HepG2 (cell line): ENCODE measurements at regions not wholly inside any gene's neighbourhood (a gene's known extent, or its start where the extent isn't known, plus 50 kb on each side); places are given as distances from the start of the nearest gene placed in this dataset.

Experiments used
- ATAC-seq: fragments of 200-7000 bp; cut with Tn5 transposase; 3 replicates; pipeline ENCODE4 v1.9.1; 2020; ENCODE audit warnings: mild to moderate bottlenecking, moderate library complexity
- BruUV-seq: library from RNA; stranded (reverse); fragments of 400-500 nt; replicated peaks from 2 replicates; lab custom pipeline; 2021; lab: Mats Ljungman, UMichigan
- CTCF ChIA-PET: fragments of 300-600 bp; formaldehyde crosslinking; extraction: SDS; loops from one replicate; lab custom pipeline; 2021; ENCODE audit warnings: low total read pairs, inconsistent platforms, low intra/inter-chr PET ratio; lab: Yijun Ruan, JAX
- POLR2A ChIA-PET: fragments of 350-600 bp; sonication (Branson Sonifier 250); formaldehyde crosslinking; loops from one replicate; lab custom pipeline; 2020; ENCODE audit warnings: antibody characterized with exemption, inconsistent platforms; lab: Yijun Ruan, JAX
- DNase-seq: peaks from one replicate; pipeline ENCODE4 v3.0.0-alpha.2; 2015; ENCODE audit warnings: low spot score
- FAIRE-seq: peaks from 3 replicates; lab custom pipeline; 2011; peaks lifted over from hg19 to GRCh38; lab: Jason Lieb, UNC
- H2AFZ ChIP-seq: one replicate; pipeline ENCODE4 v1.6.1; 2011; ENCODE audit warnings: low read length, inconsistent platforms
- H3K27ac ChIP-seq: fragments of 300-600 bp; 3 replicates; pipeline ENCODE4 v1.8.0; 2011; ENCODE audit warnings: mixed run types, mild to moderate bottlenecking, mixed read lengths, low read length, inconsistent platforms; ENCODE audit not compliant: insufficient read depth; ENCODE audit errors: extremely low read length
- H3K27me3 ChIP-seq, 2 experiments: fragments of 200-600 bp in 1 of 2; 2 replicates in 1 of 2; 3 replicates in 1 of 2; pipeline versions ENCODE4 v1.6.0 to v1.8.0; 2011; ENCODE audit warnings: low read length in 2 of 2, mild to moderate bottlenecking in 2 of 2, moderate library complexity in 2 of 2, inconsistent platforms in 1 of 2; ENCODE audit not compliant: insufficient read depth in 2 of 2, control insufficient read depth in 1 of 2
- H3K36me3 ChIP-seq, 2 experiments: fragments of 200-600 bp in 1 of 2; replicated peaks in 1 of 2; 2 replicates in 1 of 2; 3 replicates in 1 of 2; pipeline versions ENCODE4 v1.5.1 to v1.8.0; 2011; ENCODE audit warnings: low read length in 2 of 2, inconsistent platforms in 1 of 2; ENCODE audit not compliant: insufficient read depth in 2 of 2, control insufficient read depth in 1 of 2
- H3K4me1 ChIP-seq: 2 replicates; pipeline ENCODE4 v1.5.1; 2012; ENCODE audit warnings: low read length, inconsistent platforms; ENCODE audit not compliant: insufficient read depth
- H3K4me2 ChIP-seq: 2 replicates; pipeline ENCODE4 v1.6.0; 2011; ENCODE audit warnings: low read depth, low read length, inconsistent platforms
- H3K4me3 ChIP-seq, 3 experiments: fragments of 200-600 bp in 1 of 3; sonication (generic), shearing (Covaris generic) in 1 of 3; replicated peaks in 1 of 3; 2 replicates each; pipeline ENCODE4 v1.5.1; 2011 to 2016; ENCODE audit warnings: low read length in 3 of 3, inconsistent platforms in 2 of 3, low read depth in 2 of 3, mild to moderate bottlenecking in 2 of 3, control low read depth in 1 of 3, mixed read lengths in 1 of 3; ENCODE audit not compliant: insufficient read depth in 1 of 3
- H3K79me2 ChIP-seq: one replicate; pipeline ENCODE4 v1.6.1; 2011; ENCODE audit warnings: low read length, inconsistent platforms; ENCODE audit not compliant: insufficient read depth
- H3K9ac ChIP-seq: 2 replicates; pipeline ENCODE4 v1.6.0; 2011; ENCODE audit warnings: mild to moderate bottlenecking, low read depth, low read length, inconsistent platforms; ENCODE audit not compliant: insufficient read depth
- H3K9me3 ChIP-seq: 2 replicates; pipeline ENCODE4 v1.5.1; 2012; ENCODE audit warnings: mild to moderate bottlenecking, low read length
- H4K20me1 ChIP-seq: 2 replicates; pipeline ENCODE4 v1.6.0; 2011; ENCODE audit warnings: inconsistent platforms, mild to moderate bottlenecking, low read length, moderate library complexity; ENCODE audit not compliant: insufficient read depth
- EHMT2 ChIP-seq: fragments of 200-600 bp; sonication (generic); IDR thresholded peaks from 2 replicates; pipeline ENCODE4 v1.7.0; 2017; ENCODE audit warnings: antibody characterized with exemption, low read depth, low read length, borderline replicate concordance
- HDAC2 ChIP-seq: sonication (generic); formaldehyde crosslinking; IDR thresholded peaks from 2 replicates; pipeline ENCODE4 v1.4.0; 2020; ENCODE audit warnings: missing genetic modification reagents
- RFX1 ChIP-seq: fragments of 450-650 bp; IDR thresholded peaks from 2 replicates; pipeline ENCODE4 v1.6.1; 2017
- SALL1 ChIP-seq: sonication (generic); formaldehyde crosslinking; IDR thresholded peaks from 2 replicates; pipeline ENCODE4 v1.8.0; 2022; ENCODE audit warnings: mild to moderate bottlenecking, missing genetic modification reagents
- SMYD3 ChIP-seq: sonication (generic); formaldehyde crosslinking; IDR thresholded peaks from 2 replicates; pipeline ENCODE4 v1.8.1; 2023; ENCODE audit warnings: mild to moderate bottlenecking, missing genetic modification reagents
- ZFP36L1 ChIP-seq: sonication (generic); formaldehyde crosslinking; IDR thresholded peaks from 2 replicates; pipeline ENCODE4 v1.8.0; 2022; ENCODE audit warnings: mild to moderate bottlenecking, missing genetic modification reagents, moderate library complexity
- ZFP41 ChIP-seq: sonication (generic); formaldehyde crosslinking; IDR thresholded peaks from 2 replicates; pipeline ENCODE4 v1.4.0; 2020; ENCODE audit warnings: mild to moderate bottlenecking, missing genetic modification reagents, borderline replicate concordance
- ZNF501 ChIP-seq: sonication (generic); formaldehyde crosslinking; IDR thresholded peaks from 2 replicates; pipeline ENCODE4 v1.5.1; 2020; ENCODE audit warnings: mild to moderate bottlenecking, moderate library complexity, missing genetic modification reagents
- ZNF570 ChIP-seq: sonication (generic); formaldehyde crosslinking; IDR thresholded peaks from 2 replicates; pipeline ENCODE4 v1.4.0; 2020; ENCODE audit warnings: mild to moderate bottlenecking, missing genetic modification reagents, borderline replicate concordance
- ZNF703 ChIP-seq: sonication (generic); formaldehyde crosslinking; IDR thresholded peaks from 2 replicates; pipeline ENCODE4 v1.5.1; 2020; ENCODE audit warnings: missing genetic modification reagents, mild to moderate bottlenecking, moderate library complexity, borderline replicate concordance
- ZNF761 ChIP-seq: sonication (generic); formaldehyde crosslinking; conservative IDR thresholded peaks from 2 replicates; pipeline ENCODE4 v1.4.0; 2020; ENCODE audit warnings: mild to moderate bottlenecking, missing genetic modification reagents
- WGBS: methylation state at CpG from one replicate; pipeline ENCODE4 v1.1.6; 2017; ENCODE audit warnings: low lambda C conversion rate; 5-methylcytosine and 5-hydroxymethylcytosine counted together
- in situ Hi-C: cut with HindIII; loops from 2 replicates; pipeline ENCODE4 v1.10.0; 2017; ENCODE audit warnings: low pct_unique_long_range_greater_than_20kb; ENCODE audit not compliant: extremely low pct_ligation_motif_present
- intact Hi-C: fragments of 100-400 bp; cut with micrococcal nuclease; formaldehyde crosslinking; loops from one replicate; pipeline ENCODE4 v1.10.0; 2022; ENCODE audit not compliant: unreplicated experiment
- TF ChIP-seq, protein P1 (sequence below): sonication (generic); formaldehyde crosslinking; IDR thresholded peaks from 2 replicates; pipeline ENCODE4 v1.5.1; 2020; ENCODE audit warnings: mild to moderate bottlenecking, missing genetic modification reagents, moderate library complexity
- TF ChIP-seq, protein P2 (sequence below): sonication (generic); formaldehyde crosslinking; IDR thresholded peaks from 2 replicates; pipeline ENCODE4 v1.4.0; 2020; ENCODE audit warnings: mild to moderate bottlenecking, missing genetic modification reagents
- TF ChIP-seq, protein P3 (sequence below): sonication (generic); formaldehyde crosslinking; IDR thresholded peaks from 2 replicates; pipeline ENCODE4 v1.4.0; 2020; ENCODE audit warnings: mild to moderate bottlenecking, missing genetic modification reagents
- TF ChIP-seq, protein P4 (sequence below): sonication (generic); formaldehyde crosslinking; IDR thresholded peaks from 2 replicates; pipeline ENCODE4 v1.8.0; 2022; ENCODE audit warnings: mild to moderate bottlenecking, missing genetic modification reagents, moderate library complexity
- TF ChIP-seq, protein P5 (sequence below), 2 experiments: fragments of 450-650 bp in 1 of 2; sonication (generic) in 1 of 2; formaldehyde crosslinking; IDR thresholded peaks; 2 replicates each; pipeline versions ENCODE4 v1.5.0 to v1.8.0; 2020 to 2022; ENCODE audit warnings: mild to moderate bottlenecking in 1 of 2, missing genetic modification reagents in 1 of 2

DNA sequence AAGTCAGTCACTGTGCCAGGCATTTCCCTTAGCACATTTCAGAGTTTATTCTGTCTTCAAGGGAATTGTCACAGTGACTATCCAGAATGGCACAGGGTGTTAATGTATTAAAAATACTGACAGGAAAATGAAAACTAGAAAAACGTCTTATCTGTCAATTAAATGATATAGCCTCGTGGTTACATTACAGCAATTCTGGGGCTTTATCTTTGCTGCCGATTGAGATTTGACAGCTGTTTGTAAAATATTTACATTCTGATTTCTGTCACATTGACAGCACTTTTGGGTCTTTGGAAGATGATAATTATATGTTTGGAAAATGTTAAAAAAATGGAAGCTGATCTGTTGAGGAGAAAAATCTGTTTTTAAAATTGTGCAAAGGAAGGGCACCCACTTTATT is 250.0 kb downstream of the CHRM3 start:
- H3K79me2 ChIP-seq = no peaks in the 10 kb centered on the region
- BruUV-seq = no TSS peak
- no peak overlapping the region for H3K4me3 ChIP-seq
- DNase-seq = no peak
- intact Hi-C loops = no loop called here
- no peaks in the 10 kb centered on the region for H3K4me1 ChIP-seq
- 18% methylated on average over 3 of the region's 3 CpGs for WGBS
- no peak overlapping the region for H3K27ac ChIP-seq
- no peak overlapping the region for H2AFZ ChIP-seq
- no peaks in the 10 kb centered on the region for H3K27me3 ChIP-seq
- no peak overlapping the region for H3K4me2 ChIP-seq
- no peaks in the 10 kb centered on the region for H4K20me1 ChIP-seq
- no peak for FAIRE-seq
- H3K9me3 ChIP-seq = peaks cover 54% of the 10 kb centered on the region
- no peak overlapping the region for H3K9ac ChIP-seq
- CTCF ChIA-PET = no interaction called here
- POLR2A ChIA-PET = no interaction called here
- H3K36me3 ChIP-seq = no peaks in the 10 kb centered on the region
- ATAC-seq = no peak
- in situ Hi-C loops = no loop called here
- TF ChIP-seq ZNF761 (no peak), SALL1 (no peak), RFX1 (no peak), HDAC2 (CRISPR knock-in tag) (no peak), ZNF570 (CRISPR knock-in tag) (no peak), ZNF703 (CRISPR knock-in tag) (no peak), ZNF501 (CRISPR knock-in tag) (no peak), SMYD3 (no peak), ZFP36L1 (CRISPR knock-in tag) (no peak), ZFP41 (no peak), EHMT2 (no peak)
- TF ChIP-seq, protein P1, sequence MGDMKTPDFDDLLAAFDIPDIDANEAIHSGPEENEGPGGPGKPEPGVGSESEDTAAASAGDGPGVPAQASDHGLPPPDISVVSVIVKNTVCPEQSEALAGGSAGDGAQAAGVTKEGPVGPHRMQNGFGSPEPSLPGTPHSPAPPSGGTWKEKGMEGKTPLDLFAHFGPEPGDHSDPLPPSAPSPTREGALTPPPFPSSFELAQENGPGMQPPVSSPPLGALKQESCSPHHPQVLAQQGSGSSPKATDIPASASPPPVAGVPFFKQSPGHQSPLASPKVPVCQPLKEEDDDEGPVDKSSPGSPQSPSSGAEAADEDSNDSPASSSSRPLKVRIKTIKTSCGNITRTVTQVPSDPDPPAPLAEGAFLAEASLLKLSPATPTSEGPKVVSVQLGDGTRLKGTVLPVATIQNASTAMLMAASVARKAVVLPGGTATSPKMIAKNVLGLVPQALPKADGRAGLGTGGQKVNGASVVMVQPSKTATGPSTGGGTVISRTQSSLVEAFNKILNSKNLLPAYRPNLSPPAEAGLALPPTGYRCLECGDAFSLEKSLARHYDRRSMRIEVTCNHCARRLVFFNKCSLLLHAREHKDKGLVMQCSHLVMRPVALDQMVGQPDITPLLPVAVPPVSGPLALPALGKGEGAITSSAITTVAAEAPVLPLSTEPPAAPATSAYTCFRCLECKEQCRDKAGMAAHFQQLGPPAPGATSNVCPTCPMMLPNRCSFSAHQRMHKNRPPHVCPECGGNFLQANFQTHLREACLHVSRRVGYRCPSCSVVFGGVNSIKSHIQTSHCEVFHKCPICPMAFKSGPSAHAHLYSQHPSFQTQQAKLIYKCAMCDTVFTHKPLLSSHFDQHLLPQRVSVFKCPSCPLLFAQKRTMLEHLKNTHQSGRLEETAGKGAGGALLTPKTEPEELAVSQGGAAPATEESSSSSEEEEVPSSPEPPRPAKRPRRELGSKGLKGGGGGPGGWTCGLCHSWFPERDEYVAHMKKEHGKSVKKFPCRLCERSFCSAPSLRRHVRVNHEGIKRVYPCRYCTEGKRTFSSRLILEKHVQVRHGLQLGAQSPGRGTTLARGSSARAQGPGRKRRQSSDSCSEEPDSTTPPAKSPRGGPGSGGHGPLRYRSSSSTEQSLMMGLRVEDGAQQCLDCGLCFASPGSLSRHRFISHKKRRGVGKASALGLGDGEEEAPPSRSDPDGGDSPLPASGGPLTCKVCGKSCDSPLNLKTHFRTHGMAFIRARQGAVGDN (CRISPR knock-in tag) = no peak
- TF ChIP-seq, protein P2, sequence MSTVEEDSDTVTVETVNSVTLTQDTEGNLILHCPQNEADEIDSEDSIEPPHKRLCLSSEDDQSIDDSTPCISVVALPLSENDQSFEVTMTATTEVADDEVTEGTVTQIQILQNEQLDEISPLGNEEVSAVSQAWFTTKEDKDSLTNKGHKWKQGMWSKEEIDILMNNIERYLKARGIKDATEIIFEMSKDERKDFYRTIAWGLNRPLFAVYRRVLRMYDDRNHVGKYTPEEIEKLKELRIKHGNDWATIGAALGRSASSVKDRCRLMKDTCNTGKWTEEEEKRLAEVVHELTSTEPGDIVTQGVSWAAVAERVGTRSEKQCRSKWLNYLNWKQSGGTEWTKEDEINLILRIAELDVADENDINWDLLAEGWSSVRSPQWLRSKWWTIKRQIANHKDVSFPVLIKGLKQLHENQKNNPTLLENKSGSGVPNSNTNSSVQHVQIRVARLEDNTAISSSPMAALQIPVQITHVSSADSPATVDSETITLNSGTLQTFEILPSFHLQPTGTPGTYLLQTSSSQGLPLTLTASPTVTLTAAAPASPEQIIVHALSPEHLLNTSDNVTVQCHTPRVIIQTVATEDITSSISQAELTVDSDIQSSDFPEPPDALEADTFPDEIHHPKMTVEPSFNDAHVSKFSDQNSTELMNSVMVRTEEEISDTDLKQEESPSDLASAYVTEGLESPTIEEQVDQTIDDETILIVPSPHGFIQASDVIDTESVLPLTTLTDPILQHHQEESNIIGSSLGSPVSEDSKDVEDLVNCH (CRISPR knock-in tag) = no peak
- TF ChIP-seq, protein P3, sequence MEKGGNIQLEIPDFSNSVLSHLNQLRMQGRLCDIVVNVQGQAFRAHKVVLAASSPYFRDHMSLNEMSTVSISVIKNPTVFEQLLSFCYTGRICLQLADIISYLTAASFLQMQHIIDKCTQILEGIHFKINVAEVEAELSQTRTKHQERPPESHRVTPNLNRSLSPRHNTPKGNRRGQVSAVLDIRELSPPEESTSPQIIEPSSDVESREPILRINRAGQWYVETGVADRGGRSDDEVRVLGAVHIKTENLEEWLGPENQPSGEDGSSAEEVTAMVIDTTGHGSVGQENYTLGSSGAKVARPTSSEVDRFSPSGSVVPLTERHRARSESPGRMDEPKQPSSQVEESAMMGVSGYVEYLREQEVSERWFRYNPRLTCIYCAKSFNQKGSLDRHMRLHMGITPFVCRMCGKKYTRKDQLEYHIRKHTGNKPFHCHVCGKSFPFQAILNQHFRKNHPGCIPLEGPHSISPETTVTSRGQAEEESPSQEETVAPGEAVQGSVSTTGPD (CRISPR knock-in tag) = no peak
- TF ChIP-seq, protein P4, sequence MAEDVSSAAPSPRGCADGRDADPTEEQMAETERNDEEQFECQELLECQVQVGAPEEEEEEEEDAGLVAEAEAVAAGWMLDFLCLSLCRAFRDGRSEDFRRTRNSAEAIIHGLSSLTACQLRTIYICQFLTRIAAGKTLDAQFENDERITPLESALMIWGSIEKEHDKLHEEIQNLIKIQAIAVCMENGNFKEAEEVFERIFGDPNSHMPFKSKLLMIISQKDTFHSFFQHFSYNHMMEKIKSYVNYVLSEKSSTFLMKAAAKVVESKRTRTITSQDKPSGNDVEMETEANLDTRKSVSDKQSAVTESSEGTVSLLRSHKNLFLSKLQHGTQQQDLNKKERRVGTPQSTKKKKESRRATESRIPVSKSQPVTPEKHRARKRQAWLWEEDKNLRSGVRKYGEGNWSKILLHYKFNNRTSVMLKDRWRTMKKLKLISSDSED (CRISPR knock-in tag) = no peak
- TF ChIP-seq, protein P5, sequence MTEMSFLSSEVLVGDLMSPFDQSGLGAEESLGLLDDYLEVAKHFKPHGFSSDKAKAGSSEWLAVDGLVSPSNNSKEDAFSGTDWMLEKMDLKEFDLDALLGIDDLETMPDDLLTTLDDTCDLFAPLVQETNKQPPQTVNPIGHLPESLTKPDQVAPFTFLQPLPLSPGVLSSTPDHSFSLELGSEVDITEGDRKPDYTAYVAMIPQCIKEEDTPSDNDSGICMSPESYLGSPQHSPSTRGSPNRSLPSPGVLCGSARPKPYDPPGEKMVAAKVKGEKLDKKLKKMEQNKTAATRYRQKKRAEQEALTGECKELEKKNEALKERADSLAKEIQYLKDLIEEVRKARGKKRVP (CRISPR knock-in tag; IDR thresholded peaks at IDR 0.05) = no peak
